Activated naive CD8-positive, alpha-beta T cell treated with anti-CD3 and anti-CD28 coated beads, Interleukin-2, amount 50 U/mL, for 24 hours (primary cell): ENCODE measurements at regions not wholly inside any gene's neighbourhood (a gene's known extent, or its start where the extent isn't known, plus 50 kb on each side); places are given as distances from the start of the nearest gene placed in this dataset.

Source experiments
- ATAC-seq: fragments of 150-1000 bp; cut with Tn5 transposase; one replicate; pipeline ENCODE4 v1.10.0; 2021
- DNase-seq: peaks from one replicate; pipeline ENCODE4 v3.0.0; 2021
- H3K27ac Mint-ChIP-seq: one replicate; pipeline ENCODE4 v1.8.0; 2021; ENCODE audit warnings: mild to moderate bottlenecking, mixed read lengths
- H3K27me3 Mint-ChIP-seq: one replicate; pipeline ENCODE4 v1.8.0; 2021; ENCODE audit warnings: mixed read lengths
- H3K36me3 Mint-ChIP-seq: one replicate; pipeline ENCODE4 v1.8.0; 2021; ENCODE audit warnings: low read depth, mixed read lengths
- H3K4me1 Mint-ChIP-seq: one replicate; pipeline ENCODE4 v1.8.0; 2021; ENCODE audit warnings: mixed read lengths
- H3K4me3 Mint-ChIP-seq: one replicate; pipeline ENCODE4 v1.8.0; 2021; ENCODE audit warnings: mild to moderate bottlenecking, moderate library complexity, mixed read lengths
- H3K9me3 Mint-ChIP-seq: one replicate; pipeline ENCODE4 v1.8.0; 2021; ENCODE audit warnings: mixed read lengths

- Mint-ChIP-seq H3K36me3 (no peaks in the 10 kb centered on the region), H3K27ac (no peak overlapping the region), H3K4me1 (no peaks in the 10 kb centered on the region), H3K4me3 (no peak overlapping the region), H3K27me3 (no peaks in the 10 kb centered on the region), H3K9me3 (peaks cover 7% of the 10 kb centered on the region)
- ATAC-seq: no peak
- DNase-seq: no peak
Observed at GRCh38 chr2:183919167-183919566, 679.2 kb upstream of the ZNF804A start.

- no peaks in the 10 kb centered on the region for H3K27me3 Mint-ChIP-seq
- H3K36me3 Mint-ChIP-seq: no peaks in the 10 kb centered on the region
- no peak overlapping the region for H3K27ac Mint-ChIP-seq
- H3K4me3 Mint-ChIP-seq: no peak overlapping the region
- no peaks in the 10 kb centered on the region for H3K4me1 Mint-ChIP-seq
- H3K9me3 Mint-ChIP-seq: peaks cover 7% of the 10 kb centered on the region
- DNase-seq (no peak), ATAC-seq (no peak)
Observed at GRCh38 chr2:183919926-183920325, 678.4 kb upstream of the ZNF804A start.

- Mint-ChIP-seq H3K4me1 (no peaks in the 10 kb centered on the region), H3K4me3 (no peak overlapping the region), H3K9me3 (peaks cover 23% of the 10 kb centered on the region), H3K27ac (no peak overlapping the region), H3K36me3 (no peaks in the 10 kb centered on the region), H3K27me3 (no peaks in the 10 kb centered on the region)
- no peak for DNase-seq
- no peak for ATAC-seq
Observed at GRCh38 chr2:183925281-183925680, 673.0 kb upstream of the ZNF804A start.

GRCh38 chr2:183926433-183926832 is 671.9 kb upstream of the ZNF804A start:
- no peaks in the 10 kb centered on the region for H3K27me3 Mint-ChIP-seq
- H3K4me3 Mint-ChIP-seq: no peak overlapping the region
- H3K36me3 Mint-ChIP-seq: no peaks in the 10 kb centered on the region
- no peaks in the 10 kb centered on the region for H3K4me1 Mint-ChIP-seq
- peaks cover 16% of the 10 kb centered on the region for H3K9me3 Mint-ChIP-seq
- H3K27ac Mint-ChIP-seq: no peak overlapping the region
- DNase-seq (no peak), ATAC-seq (no peak)

- Mint-ChIP-seq H3K9me3 (peaks cover 19% of the 10 kb centered on the region), H3K27ac (no peak overlapping the region), H3K4me3 (no peak overlapping the region), H3K36me3 (no peaks in the 10 kb centered on the region), H3K4me1 (no peaks in the 10 kb centered on the region), H3K27me3 (no peaks in the 10 kb centered on the region)
- no peak for ATAC-seq
- DNase-seq: no peak
Observed at GRCh38 chr2:183927406-183928325, 670.7 kb upstream of the ZNF804A start.

GRCh38 chr2:183935005-183935404 is 663.3 kb upstream of the ZNF804A start:
- DNase-seq (no peak), ATAC-seq (no peak)
- H3K36me3 Mint-ChIP-seq: no peaks in the 10 kb centered on the region
- no peak overlapping the region for H3K4me3 Mint-ChIP-seq
- peaks cover 17% of the 10 kb centered on the region for H3K9me3 Mint-ChIP-seq
- H3K4me1 Mint-ChIP-seq: no peaks in the 10 kb centered on the region
- H3K27me3 Mint-ChIP-seq: no peaks in the 10 kb centered on the region
- H3K27ac Mint-ChIP-seq: no peak overlapping the region

- DNase-seq: no peak
- Mint-ChIP-seq H3K27ac (no peak overlapping the region), H3K4me1 (no peaks in the 10 kb centered on the region), H3K9me3 (peaks cover 17% of the 10 kb centered on the region), H3K27me3 (no peaks in the 10 kb centered on the region), H3K36me3 (no peaks in the 10 kb centered on the region), H3K4me3 (no peak overlapping the region)
- no peak for ATAC-seq
Observed at GRCh38 chr2:183937220-183937619, 661.1 kb upstream of the ZNF804A start.

- Mint-ChIP-seq H3K4me1 (no peaks in the 10 kb centered on the region), H3K27ac (no peak overlapping the region), H3K36me3 (no peaks in the 10 kb centered on the region), H3K9me3 (peaks cover 24% of the 10 kb centered on the region), H3K27me3 (no peaks in the 10 kb centered on the region), H3K4me3 (no peak overlapping the region)
- DNase-seq (no peak), ATAC-seq (no peak)
Observed at GRCh38 chr2:183946193-183946592, 652.1 kb upstream of the ZNF804A start.

GRCh38 chr2:183948861-183949260 is 649.5 kb upstream of the ZNF804A start:
- ATAC-seq (no peak), DNase-seq (no peak)
- no peaks in the 10 kb centered on the region for H3K36me3 Mint-ChIP-seq
- no peaks in the 10 kb centered on the region for H3K4me1 Mint-ChIP-seq
- peaks cover 22% of the 10 kb centered on the region for H3K9me3 Mint-ChIP-seq
- H3K27me3 Mint-ChIP-seq: no peaks in the 10 kb centered on the region
- H3K4me3 Mint-ChIP-seq: no peak overlapping the region
- H3K27ac Mint-ChIP-seq: no peak overlapping the region

GRCh38 chr2:183950673-183951072 is 647.7 kb upstream of the ZNF804A start:
- no peak overlapping the region for H3K27ac Mint-ChIP-seq
- no peak overlapping the region for H3K4me3 Mint-ChIP-seq
- H3K27me3 Mint-ChIP-seq: no peaks in the 10 kb centered on the region
- no peaks in the 10 kb centered on the region for H3K36me3 Mint-ChIP-seq
- no peaks in the 10 kb centered on the region for H3K4me1 Mint-ChIP-seq
- peaks cover 22% of the 10 kb centered on the region for H3K9me3 Mint-ChIP-seq
- no peak for ATAC-seq
- no peak for DNase-seq

GRCh38 chr2:183951630-183952029 is 646.7 kb upstream of the ZNF804A start:
- Mint-ChIP-seq H3K9me3 (peaks cover 22% of the 10 kb centered on the region), H3K36me3 (no peaks in the 10 kb centered on the region), H3K27ac (no peak overlapping the region), H3K4me3 (no peak overlapping the region), H3K27me3 (no peaks in the 10 kb centered on the region), H3K4me1 (no peaks in the 10 kb centered on the region)
- ATAC-seq: no peak
- no peak for DNase-seq

GRCh38 chr2:183952741-183953140 is 645.6 kb upstream of the ZNF804A start:
- H3K27ac Mint-ChIP-seq: no peak overlapping the region

GRCh38 chr2:183963609-183964008 is 634.7 kb upstream of the ZNF804A start:
- Mint-ChIP-seq H3K9me3 (no peaks in the 10 kb centered on the region), H3K27me3 (no peaks in the 10 kb centered on the region), H3K4me1 (no peaks in the 10 kb centered on the region), H3K36me3 (no peaks in the 10 kb centered on the region), H3K27ac (no peak overlapping the region), H3K4me3 (no peak overlapping the region)
- ATAC-seq (no peak), DNase-seq (no peak)

More at GRCh38 chr2:183952741-183953140, 645.6 kb upstream of the ZNF804A start:
- Mint-ChIP-seq H3K36me3 (no peaks in the 10 kb centered on the region), H3K4me1 (no peaks in the 10 kb centered on the region), H3K9me3 (peaks cover 22% of the 10 kb centered on the region), H3K4me3 (no peak overlapping the region), H3K27me3 (no peaks in the 10 kb centered on the region)
- no peak for ATAC-seq
- no peak for DNase-seq

- Mint-ChIP-seq H3K4me3 (no peak overlapping the region), H3K27ac (no peak overlapping the region), H3K4me1 (no peaks in the 10 kb centered on the region), H3K27me3 (no peaks in the 10 kb centered on the region), H3K36me3 (no peaks in the 10 kb centered on the region), H3K9me3 (no peaks in the 10 kb centered on the region)
- DNase-seq (no peak), ATAC-seq (no peak)
Observed at GRCh38 chr2:183964565-183964964, 633.8 kb upstream of the ZNF804A start.

GRCh38 chr2:183967756-183968155 is 630.6 kb upstream of the ZNF804A start:
- ATAC-seq (no peak), DNase-seq (no peak)
- Mint-ChIP-seq H3K4me1 (no peaks in the 10 kb centered on the region), H3K4me3 (no peak overlapping the region), H3K27ac (no peak overlapping the region), H3K9me3 (no peaks in the 10 kb centered on the region), H3K27me3 (no peaks in the 10 kb centered on the region), H3K36me3 (no peaks in the 10 kb centered on the region)
